ENCODE measurements at regions not wholly inside any gene's neighbourhood (a gene's known extent, or its start where the extent isn't known, plus 50 kb on each side); places are given as distances from the start of the nearest gene placed in this dataset.

- TF ChIP-seq NRF1 (IDR thresholded peaks at IDR 0.05; ENCODE audit: low read depth, low read length), result no peak
- TF ChIP-seq KDM1A (IDR thresholded peaks at IDR 0.05; ENCODE audit: borderline replicate concordance, low read length), result no peak
- no peak for TF ChIP-seq SUZ12 (IDR thresholded peaks at IDR 0.05; ENCODE audit: low read length)
Observed at GRCh38 chr5:74064911-74065310, 438.9 kb downstream of the ARHGEF28 start (continued).
